GM19239 (cell line): ENCODE measurements at regions not wholly inside any gene's neighbourhood (a gene's known extent, or its start where the extent isn't known, plus 50 kb on each side); places are given as distances from the start of the nearest gene placed in this dataset.

Source experiments
- DNase-seq: peaks from one replicate; pipeline ENCODE4 v3.0.0; 2011; ENCODE audit warnings: low spot score; ENCODE audit not compliant: insufficient read length
- FAIRE-seq: peaks from 2 replicates; lab custom pipeline; 2011; peaks lifted over from hg19 to GRCh38; lab: Jason Lieb, UNC

DNA sequence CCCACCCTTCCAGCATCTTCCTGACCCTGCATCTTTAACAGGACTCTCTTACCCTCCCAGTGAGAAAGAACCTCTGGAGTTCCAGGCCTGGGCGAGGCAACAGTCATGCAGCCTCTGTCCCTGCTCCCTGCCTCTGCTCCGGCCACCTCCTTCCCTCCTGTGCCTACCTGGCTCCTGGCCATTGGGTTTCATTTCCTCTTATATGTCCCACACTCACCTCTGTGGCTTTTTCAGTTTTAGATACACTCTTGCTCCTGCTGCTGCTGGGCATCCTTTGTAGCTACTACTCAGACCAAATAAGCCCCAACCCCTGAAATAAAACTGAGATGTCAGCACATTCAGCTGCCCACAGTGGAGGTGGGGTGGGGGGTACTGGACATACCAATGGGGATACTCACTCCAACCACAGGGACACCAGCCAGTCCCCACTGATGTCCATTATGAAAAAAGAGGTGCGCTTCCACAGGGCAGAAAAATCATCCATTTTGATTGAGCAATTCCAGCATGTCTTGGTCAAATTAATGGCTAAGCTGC lies 99.1 kb upstream of the NRXN3 start:
- no peak for DNase-seq
- FAIRE-seq = no peak

DNA sequence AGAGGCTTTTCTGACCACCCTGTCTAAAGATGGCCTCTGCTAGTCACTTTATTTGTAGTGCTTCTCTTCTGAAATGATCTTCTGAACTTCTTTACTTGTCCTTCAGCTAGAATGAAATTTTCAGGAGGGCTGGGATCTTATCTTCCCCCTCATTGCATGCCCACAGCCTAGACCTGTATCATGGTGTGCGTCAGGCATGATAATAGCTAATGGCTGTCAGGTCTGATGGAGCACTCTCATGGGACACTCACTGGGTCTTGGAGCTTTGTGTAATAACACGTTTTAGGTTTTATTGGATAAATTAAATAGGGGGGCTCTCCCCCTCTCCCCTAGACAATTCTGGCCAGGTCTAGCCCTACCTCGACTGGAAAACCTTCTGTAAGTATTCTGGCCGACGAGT lies 97.1 kb upstream of the NRXN3 start:
- no peak for FAIRE-seq
- DNase-seq = no peak

DNA sequence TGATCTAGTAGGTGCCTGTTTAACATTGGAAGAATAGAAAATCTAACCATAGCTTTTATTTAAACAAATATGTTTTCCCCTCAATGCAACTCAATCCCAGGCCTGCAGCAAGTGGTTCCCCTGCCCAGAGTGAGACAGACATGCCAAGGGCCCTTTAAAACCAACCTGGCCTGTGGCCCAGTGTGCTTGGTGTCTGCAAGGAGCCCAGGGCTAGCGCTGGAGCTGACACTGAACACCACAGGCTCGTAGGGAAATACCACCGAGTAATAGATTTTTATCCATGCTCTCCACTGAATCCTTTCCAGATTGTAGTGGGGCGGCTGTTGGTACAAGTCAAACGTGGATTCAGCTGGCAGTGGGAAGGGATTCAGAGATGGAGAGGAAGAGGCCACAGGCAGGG lies 95.6 kb upstream of the NRXN3 start:
- DNase-seq = no peak
- no peak for FAIRE-seq

GRCh38 chr14:78075033-78075432 lies 95.1 kb upstream of the NRXN3 start:
- DNase-seq (no peak), FAIRE-seq (no peak)

GRCh38 chr14:78075555-78076277 lies 94.5 kb upstream of the NRXN3 start:
- FAIRE-seq (no peak), DNase-seq (no peak)

- FAIRE-seq (no peak), DNase-seq (no peak)
These were observed 88.9 kb upstream of the NRXN3 start for GRCh38 chr14:78081245-78081644.

DNA sequence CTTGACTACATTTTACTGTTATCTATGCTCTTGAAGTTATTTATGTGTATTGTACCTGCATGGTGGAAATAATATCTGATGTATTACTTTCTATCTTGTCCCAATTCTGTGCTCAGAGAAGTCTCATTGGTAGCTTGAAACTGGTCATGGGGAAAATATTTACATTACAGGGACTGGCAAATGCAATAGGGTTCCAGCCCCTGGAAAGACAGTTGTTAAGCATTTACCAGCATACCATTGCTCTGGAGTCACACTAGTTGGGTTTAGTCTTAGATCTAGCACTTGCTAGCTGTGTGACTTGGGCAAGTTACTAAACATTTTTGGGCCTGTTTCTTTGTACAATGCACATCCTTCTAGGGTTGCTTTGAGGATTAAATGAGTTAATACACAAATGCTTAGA lies 86.3 kb upstream of the NRXN3 start:
- FAIRE-seq = no peak

DNA sequence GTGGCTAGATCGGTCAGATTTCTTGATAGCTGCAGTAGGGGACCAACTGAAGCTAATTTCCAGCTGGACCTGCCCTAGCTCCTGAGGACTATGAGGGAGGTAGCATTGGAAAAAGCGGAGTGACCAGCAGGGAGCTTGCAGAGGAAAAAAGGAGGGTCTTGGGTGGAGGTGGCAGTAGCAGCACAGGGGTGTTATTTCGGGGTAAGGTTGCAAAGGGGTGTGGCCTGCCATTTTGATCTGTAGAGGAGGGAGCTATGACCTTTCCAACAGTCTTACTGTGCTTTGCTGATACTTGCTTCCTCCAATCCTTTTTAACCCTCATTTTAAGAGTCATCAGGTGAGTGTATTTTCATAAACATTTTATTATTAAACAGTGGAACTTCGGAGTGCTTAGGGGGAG lies 83.8 kb upstream of the NRXN3 start:
- DNase-seq = no peak
- no peak for FAIRE-seq

More for the DNA sequence above, 86.3 kb upstream of the NRXN3 start:
- DNase-seq = no peak

DNA sequence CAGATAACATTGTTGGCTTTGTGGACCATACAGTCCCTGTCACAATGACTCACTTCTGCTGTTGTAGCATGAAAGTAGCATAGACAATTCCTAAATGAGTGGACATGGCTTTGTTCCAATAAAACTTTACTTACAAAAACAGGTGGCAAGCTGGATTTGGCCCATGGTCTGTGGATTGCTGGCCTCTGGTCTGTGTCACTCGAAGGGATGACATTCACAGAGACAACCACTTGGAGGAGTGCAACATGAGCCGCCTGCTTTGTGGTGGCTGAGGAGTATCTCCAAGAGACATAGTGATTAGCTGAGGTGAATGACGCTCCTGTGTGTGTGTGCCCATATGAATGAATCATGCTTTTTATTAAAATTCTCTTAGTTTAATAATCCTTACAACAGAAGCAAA lies 81.3 kb upstream of the NRXN3 start:
- FAIRE-seq = no peak
- no peak for DNase-seq

- DNase-seq (no peak), FAIRE-seq (no peak)
These were observed 79.3 kb upstream of the NRXN3 start for GRCh38 chr14:78090864-78091263.

- FAIRE-seq = no peak
- no peak for DNase-seq
These were observed 78.8 kb upstream of the NRXN3 start for GRCh38 chr14:78091361-78091760.

DNA sequence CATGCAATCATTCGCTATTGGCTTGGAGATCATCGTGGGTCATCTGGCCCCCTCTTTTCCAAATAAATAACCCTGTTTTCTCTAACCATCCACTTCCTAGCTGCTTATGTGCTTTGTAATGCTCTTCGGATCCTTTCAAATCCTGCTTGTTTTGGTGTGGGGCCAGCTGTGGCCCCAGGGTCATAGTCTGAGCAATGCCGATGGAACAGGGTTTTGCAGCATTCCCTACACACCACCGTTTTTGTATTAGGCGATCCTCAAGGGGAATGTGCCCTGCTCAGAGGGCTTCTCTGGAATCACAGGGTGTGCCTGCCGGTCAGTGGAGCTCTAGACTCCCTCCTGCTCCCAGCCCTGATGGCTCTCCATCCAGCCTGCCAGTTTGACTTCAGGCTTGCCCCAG lies 78.1 kb upstream of the NRXN3 start:
- no peak for FAIRE-seq
- DNase-seq = no peak

DNA sequence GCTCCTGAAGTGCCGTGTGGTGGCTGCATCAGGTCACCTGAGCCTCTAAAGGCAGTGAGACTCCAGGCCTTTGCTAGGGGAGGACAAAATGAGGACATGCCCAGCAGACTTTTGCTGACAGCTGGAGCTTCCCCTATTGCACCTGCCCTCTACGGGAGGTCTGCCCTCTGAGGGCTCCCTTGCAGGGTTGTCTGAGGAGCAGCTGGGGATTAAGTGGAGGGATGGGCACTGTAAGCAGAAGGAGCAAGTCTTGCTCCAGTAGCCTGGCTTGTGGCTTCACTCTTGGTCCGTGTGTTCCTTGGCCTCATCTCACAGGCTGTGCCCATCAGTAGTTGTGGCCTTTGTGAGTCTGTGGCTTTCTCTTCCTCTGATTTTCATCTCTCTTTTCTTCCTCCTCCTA lies 66.9 kb upstream of the NRXN3 start:
- DNase-seq (no peak), FAIRE-seq (no peak)

- FAIRE-seq = no peak
- DNase-seq = no peak
These were observed 66.0 kb upstream of the NRXN3 start for GRCh38 chr14:78104160-78104559.

GRCh38 chr14:78104655-78105054 lies 65.5 kb upstream of the NRXN3 start:
- FAIRE-seq (no peak), DNase-seq (no peak)

- DNase-seq = no peak
- FAIRE-seq = no peak
These were observed 63.8 kb upstream of the NRXN3 start for GRCh38 chr14:78106381-78106780.

GRCh38 chr14:78107166-78107565 lies 63.0 kb upstream of the NRXN3 start:
- DNase-seq (no peak), FAIRE-seq (no peak)

DNA sequence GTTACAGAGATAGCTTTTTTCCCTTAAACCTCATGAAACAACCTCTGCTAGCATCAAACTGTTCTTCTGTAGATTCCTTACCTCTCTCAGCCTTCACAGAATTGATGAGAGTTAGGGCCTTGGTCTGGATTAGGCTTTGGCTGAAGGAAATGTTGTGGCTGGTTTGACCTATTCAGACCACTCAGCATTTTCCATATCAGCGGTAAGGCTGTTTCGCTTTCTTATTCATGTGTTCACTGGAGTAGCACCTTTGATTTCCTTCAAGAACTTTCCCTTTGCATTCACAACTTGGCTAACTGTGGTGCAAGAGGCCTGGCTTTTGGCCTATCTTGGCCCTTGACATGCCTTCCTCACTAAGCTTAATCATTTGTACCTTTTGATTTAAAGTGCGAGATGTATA lies 50.7 kb upstream of the NRXN3 start:
- FAIRE-seq = no peak
- no peak for DNase-seq
